MM.1S (cell line): ENCODE measurements at regions not wholly inside any gene's neighbourhood (a gene's known extent, or its start where the extent isn't known, plus 50 kb on each side); places are given as distances from the start of the nearest gene placed in this dataset.

Experiments
- EZH2 ChIP-seq: fragments of 300-600 bp; sonication (generic); optimal IDR thresholded peaks from 2 replicates; pipeline ENCODE3; 2017; ENCODE audit warnings: low read depth, mild to moderate bottlenecking, antibody characterized with exemption, low read length, mixed read lengths
- TF ChIP-seq, protein P1 (sequence below): fragments of 300-600 bp; sonication (generic); IDR thresholded peaks from 2 replicates; pipeline ENCODE4 v1.5.1; 2016; ENCODE audit warnings: antibody characterized with exemption, low read length, mixed read lengths

DNA sequence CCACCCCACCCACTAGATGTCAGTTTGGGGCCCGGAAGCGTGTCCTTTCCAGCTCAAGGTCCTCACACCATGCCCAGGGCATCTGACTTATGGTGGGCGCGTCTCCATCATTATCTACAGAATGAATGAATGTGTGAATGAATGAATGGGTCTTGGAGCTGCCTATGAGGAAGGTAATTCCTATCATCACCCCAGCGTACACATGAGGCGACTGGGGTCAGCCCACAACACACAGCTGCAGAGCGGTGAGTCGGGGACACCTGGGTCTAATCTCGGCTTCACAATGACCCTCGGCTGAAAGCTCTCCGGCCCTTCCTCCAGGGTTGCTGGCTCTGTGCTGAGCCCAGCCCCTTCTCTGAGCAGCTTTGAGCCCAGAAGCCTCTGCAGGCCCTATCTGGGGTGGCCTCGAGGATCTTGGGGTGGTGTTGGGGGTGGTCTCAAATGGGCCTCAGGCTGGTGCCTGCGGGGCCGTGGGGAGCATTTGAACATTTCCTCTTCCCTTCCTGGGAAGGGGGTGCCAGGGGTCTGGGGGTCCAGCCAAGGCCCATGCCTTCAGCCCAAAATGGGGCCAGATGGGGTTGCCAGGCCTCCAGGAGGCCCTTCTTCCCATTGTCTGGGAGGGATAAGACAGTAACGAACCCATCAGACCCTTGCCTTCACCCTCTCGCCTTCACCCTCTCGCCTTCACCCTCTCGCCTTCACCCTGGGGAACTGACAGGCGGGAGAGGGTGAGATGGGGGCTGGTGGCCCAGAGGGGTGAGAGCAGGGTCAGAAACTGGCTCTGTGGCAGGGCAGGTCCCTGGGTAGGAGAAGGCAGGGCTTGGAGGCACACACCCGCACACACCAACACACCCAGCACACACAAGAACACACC, 82.4 kb downstream of the MYEOV start:
- TF ChIP-seq, protein P1, sequence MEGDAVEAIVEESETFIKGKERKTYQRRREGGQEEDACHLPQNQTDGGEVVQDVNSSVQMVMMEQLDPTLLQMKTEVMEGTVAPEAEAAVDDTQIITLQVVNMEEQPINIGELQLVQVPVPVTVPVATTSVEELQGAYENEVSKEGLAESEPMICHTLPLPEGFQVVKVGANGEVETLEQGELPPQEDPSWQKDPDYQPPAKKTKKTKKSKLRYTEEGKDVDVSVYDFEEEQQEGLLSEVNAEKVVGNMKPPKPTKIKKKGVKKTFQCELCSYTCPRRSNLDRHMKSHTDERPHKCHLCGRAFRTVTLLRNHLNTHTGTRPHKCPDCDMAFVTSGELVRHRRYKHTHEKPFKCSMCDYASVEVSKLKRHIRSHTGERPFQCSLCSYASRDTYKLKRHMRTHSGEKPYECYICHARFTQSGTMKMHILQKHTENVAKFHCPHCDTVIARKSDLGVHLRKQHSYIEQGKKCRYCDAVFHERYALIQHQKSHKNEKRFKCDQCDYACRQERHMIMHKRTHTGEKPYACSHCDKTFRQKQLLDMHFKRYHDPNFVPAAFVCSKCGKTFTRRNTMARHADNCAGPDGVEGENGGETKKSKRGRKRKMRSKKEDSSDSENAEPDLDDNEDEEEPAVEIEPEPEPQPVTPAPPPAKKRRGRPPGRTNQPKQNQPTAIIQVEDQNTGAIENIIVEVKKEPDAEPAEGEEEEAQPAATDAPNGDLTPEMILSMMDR, result no peak
- no peak for TF ChIP-seq EZH2
